ENCODE measurements at regions not wholly inside any gene's neighbourhood (a gene's known extent, or its start where the extent isn't known, plus 50 kb on each side); places are given as distances from the start of the nearest gene placed in this dataset.

DNA sequence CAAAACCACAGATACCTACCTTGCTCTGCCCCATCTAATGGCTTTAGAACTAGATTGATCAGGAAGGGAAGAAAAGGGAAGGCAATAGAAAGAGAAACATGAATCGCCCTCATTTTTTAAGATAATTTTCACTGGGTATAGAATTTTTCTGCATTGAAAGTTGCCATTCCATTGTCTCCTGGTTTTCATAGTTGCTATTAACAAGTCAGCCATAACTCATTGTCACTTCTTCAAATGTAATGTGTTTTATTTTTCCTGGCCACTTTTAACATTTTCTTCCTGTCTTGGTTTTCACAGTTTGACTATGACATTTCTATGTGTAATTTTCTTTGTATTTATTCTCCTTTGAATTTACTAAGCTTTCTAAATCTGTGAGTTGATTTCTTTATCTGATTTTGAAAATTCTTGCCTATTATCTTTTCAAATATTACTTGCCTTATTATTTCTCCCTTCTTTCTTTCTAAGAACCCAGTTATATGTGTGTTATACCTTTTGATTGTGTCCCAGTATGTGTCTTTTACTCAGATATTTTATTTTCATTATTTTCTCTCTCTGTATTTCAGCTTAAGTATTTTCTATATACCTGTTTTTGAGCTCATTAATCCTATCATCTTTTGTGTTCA is 85.5 kb upstream of the GLI2 start:
- Mint-ChIP-seq H3K27ac (no peak overlapping the region), H3K36me3 (ENCODE audit: low read depth) (peaks cover 9% of the 10 kb centered on the region), H3K4me1 (no peaks in the 10 kb centered on the region), H3K27me3 (ENCODE audit: low read depth, poor library complexity) (peaks cover 51% of the 10 kb centered on the region), H3K9me3 (peaks cover 59% of the 10 kb centered on the region), H3K4me3 (no peak overlapping the region)
- no peak for DNase-seq
- TF ChIP-seq, protein P1, sequence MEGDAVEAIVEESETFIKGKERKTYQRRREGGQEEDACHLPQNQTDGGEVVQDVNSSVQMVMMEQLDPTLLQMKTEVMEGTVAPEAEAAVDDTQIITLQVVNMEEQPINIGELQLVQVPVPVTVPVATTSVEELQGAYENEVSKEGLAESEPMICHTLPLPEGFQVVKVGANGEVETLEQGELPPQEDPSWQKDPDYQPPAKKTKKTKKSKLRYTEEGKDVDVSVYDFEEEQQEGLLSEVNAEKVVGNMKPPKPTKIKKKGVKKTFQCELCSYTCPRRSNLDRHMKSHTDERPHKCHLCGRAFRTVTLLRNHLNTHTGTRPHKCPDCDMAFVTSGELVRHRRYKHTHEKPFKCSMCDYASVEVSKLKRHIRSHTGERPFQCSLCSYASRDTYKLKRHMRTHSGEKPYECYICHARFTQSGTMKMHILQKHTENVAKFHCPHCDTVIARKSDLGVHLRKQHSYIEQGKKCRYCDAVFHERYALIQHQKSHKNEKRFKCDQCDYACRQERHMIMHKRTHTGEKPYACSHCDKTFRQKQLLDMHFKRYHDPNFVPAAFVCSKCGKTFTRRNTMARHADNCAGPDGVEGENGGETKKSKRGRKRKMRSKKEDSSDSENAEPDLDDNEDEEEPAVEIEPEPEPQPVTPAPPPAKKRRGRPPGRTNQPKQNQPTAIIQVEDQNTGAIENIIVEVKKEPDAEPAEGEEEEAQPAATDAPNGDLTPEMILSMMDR (IDR thresholded peaks at IDR 0.05): no peak

DNA sequence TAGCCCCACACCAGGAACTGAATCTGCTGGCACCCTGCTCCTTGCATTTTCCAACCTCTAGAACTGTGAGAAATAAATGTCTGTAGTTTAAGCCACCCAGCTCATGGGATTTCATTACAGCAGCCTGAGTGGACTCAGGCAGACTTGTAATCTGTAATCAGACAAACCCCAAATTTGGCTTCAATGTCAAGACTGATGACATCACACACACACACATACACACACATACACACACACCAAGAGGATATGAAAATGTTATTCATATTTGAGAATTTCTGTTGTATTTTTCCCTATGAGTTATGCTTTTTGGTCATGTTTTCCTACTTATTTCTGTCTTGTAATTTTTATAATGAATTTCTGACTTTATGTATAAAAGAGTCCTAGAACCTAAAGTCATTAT is 83.8 kb upstream of the GLI2 start:
- no peak overlapping the region for H3K27ac Mint-ChIP-seq
- peaks cover 5% of the 10 kb centered on the region for H3K4me1 Mint-ChIP-seq
- H3K9me3 Mint-ChIP-seq: peaks cover 59% of the 10 kb centered on the region
- peaks cover 9% of the 10 kb centered on the region for H3K36me3 Mint-ChIP-seq (ENCODE audit: low read depth)
- H3K27me3 Mint-ChIP-seq (ENCODE audit: low read depth, poor library complexity): peaks cover 56% of the 10 kb centered on the region
- DNase-seq: no peak
- TF ChIP-seq, protein P1 (IDR thresholded peaks at IDR 0.05): no peak
- no peak overlapping the region for H3K4me3 Mint-ChIP-seq

DNA sequence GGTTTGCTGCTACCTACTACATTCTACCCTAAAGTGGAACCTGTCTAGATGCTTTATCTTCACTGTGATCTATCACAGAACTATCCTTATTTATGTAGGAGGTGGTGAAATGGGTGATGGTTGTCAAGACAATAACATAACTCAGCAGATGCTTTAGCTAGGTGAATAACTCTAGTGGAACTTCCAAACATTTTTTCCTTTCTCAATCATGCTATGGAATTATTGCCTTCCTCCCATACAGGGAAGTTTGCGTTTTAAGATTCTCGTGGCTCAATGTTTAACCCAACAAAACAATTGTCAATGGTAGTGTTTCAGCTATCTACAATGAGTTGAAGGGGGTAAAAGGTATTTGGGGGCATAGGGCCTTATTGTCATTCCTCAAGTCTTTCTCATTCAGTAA is 82.6 kb upstream of the GLI2 start:
- Mint-ChIP-seq H3K27me3 (ENCODE audit: low read depth, poor library complexity) (peaks cover 60% of the 10 kb centered on the region), H3K27ac (no peak overlapping the region), H3K4me1 (peaks cover 5% of the 10 kb centered on the region), H3K36me3 (ENCODE audit: low read depth) (peaks cover 9% of the 10 kb centered on the region), H3K4me3 (no peak overlapping the region), H3K9me3 (peaks cover 54% of the 10 kb centered on the region)
- DNase-seq: no peak
- TF ChIP-seq, protein P1 (IDR thresholded peaks at IDR 0.05): no peak

DNA sequence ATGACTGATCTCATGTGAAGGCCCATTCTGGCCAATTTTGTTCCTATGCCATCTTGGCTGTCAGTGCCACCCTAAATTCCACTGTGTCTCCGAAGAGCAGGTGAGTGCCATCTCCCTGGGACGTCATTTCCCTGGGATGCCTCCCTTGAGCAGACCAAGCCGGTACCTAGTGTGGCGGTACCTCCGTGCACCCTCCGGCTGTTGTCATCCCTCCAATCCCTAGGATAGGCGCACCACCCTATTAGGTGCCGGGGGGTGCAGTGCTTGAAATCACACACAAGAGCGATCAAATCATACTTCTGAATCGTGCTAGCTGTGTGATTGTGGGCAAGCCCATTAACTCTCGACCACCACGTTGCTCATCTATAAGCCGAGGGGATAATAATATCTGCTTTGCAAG is 81.8 kb upstream of the GLI2 start:
- Mint-ChIP-seq H3K27ac (no peak overlapping the region), H3K4me3 (no peak overlapping the region), H3K36me3 (ENCODE audit: low read depth) (peaks cover 9% of the 10 kb centered on the region), H3K27me3 (ENCODE audit: low read depth, poor library complexity) (peaks cover 67% of the 10 kb centered on the region), H3K9me3 (peaks cover 53% of the 10 kb centered on the region), H3K4me1 (peaks cover 5% of the 10 kb centered on the region)
- TF ChIP-seq, protein P1 (IDR thresholded peaks at IDR 0.05): no peak
- no peak for DNase-seq

DNA sequence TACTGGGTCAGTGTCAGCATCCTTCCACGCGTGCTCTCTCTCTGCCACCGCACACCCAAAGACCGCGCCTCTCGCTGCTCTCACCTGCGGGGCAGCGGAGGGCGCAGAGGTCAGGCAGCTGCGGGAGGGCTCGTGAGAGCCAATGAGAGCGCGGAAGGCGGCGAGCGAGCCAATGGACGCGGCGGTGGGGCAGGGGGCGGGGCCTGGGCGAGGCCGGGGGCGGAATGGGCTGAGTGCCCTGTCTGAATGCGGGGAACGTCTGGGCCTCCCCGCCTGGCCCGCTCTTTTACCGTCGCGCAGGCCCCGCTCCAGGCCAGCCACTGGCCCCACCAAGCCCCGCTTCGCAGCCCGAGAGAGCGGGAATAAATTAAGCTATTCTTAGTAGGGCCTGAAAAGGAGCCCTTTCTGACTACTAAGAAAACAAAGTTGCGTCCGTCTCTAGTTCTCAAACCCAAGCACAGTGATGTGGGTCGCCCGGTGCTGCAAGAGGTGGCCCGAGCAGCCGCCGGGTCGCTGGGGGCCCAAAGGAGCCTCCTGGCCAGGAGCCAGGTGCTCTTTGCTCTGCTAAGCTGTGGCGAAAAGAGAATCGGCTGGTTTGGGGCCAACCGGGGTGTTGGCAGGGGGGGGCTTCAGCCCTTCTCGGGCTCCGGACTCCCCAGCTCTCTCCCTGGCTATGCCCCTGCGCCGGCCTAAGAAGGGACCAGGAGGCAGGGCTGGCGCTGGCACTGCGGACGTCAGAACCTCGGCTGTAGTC is 81.1 kb upstream of the GLI2 start:
- H3K27ac Mint-ChIP-seq: no peak overlapping the region
- DNase-seq: no peak
- peaks cover 9% of the 10 kb centered on the region for H3K36me3 Mint-ChIP-seq (ENCODE audit: low read depth)
- peaks cover 73% of the 10 kb centered on the region for H3K27me3 Mint-ChIP-seq (ENCODE audit: low read depth, poor library complexity)
- TF ChIP-seq, protein P1 (IDR thresholded peaks at IDR 0.05): no peak
- H3K9me3 Mint-ChIP-seq: peaks cover 46% of the 10 kb centered on the region
- no peak overlapping the region for H3K4me3 Mint-ChIP-seq
- H3K4me1 Mint-ChIP-seq: peaks cover 5% of the 10 kb centered on the region
